ENCODE measurements at regions not wholly inside any gene's neighbourhood (a gene's known extent, or its start where the extent isn't known, plus 50 kb on each side); places are given as distances from the start of the nearest gene placed in this dataset.

DNA sequence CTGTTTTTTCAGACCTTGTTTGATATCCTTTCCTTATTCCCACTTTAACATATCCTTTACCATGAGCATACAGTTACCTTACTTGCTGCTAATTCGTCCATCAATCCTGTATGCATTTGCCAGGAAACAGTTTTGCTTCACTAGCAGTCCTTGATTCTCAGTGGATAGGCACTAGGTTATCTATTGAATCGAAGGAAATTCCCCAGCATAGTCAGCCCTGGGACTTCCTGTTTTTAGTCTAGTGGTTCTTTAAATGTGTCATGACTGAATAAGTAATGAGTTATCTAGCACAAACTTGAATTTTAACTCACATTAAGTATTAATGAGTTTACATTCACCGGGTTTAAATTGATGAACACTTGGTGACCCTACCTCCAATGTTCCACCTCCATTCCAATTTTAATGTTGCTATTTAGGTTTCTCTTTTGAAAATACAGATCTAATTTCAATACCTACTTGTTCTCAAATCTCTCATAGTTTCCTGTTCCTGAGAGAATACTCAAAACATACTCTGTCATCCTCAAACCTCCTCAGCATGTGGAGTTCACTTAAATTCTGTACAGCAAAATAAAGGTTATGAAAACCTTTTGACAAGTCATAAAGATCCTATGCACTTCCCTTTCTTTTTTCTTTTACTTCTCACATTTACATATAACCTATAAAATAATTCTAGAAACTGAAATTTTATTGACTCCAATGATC is 1375.1 kb upstream of the TENM4 start:
- no TSS peak for BruUV-seq (replicated peaks)
- no peak for TF ChIP-seq ZNF622 (IDR thresholded peaks at IDR 0.05)
- TF ChIP-seq, protein P1, sequence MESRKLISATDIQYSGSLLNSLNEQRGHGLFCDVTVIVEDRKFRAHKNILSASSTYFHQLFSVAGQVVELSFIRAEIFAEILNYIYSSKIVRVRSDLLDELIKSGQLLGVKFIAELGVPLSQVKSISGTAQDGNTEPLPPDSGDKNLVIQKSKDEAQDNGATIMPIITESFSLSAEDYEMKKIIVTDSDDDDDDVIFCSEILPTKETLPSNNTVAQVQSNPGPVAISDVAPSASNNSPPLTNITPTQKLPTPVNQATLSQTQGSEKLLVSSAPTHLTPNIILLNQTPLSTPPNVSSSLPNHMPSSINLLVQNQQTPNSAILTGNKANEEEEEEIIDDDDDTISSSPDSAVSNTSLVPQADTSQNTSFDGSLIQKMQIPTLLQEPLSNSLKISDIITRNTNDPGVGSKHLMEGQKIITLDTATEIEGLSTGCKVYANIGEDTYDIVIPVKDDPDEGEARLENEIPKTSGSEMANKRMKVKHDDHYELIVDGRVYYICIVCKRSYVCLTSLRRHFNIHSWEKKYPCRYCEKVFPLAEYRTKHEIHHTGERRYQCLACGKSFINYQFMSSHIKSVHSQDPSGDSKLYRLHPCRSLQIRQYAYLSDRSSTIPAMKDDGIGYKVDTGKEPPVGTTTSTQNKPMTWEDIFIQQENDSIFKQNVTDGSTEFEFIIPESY (IDR thresholded peaks at IDR 0.05): no peak
- TF ChIP-seq TCF12 (IDR thresholded peaks at IDR 0.05; ENCODE audit: low read depth, low read length): no peak
- TF ChIP-seq GATAD2B (conservative IDR thresholded peaks at IDR 0.05; ENCODE audit: low read depth): no peak
- no peak for TF ChIP-seq HDAC2 (IDR thresholded peaks at IDR 0.05)
- TF ChIP-seq, protein P2, sequence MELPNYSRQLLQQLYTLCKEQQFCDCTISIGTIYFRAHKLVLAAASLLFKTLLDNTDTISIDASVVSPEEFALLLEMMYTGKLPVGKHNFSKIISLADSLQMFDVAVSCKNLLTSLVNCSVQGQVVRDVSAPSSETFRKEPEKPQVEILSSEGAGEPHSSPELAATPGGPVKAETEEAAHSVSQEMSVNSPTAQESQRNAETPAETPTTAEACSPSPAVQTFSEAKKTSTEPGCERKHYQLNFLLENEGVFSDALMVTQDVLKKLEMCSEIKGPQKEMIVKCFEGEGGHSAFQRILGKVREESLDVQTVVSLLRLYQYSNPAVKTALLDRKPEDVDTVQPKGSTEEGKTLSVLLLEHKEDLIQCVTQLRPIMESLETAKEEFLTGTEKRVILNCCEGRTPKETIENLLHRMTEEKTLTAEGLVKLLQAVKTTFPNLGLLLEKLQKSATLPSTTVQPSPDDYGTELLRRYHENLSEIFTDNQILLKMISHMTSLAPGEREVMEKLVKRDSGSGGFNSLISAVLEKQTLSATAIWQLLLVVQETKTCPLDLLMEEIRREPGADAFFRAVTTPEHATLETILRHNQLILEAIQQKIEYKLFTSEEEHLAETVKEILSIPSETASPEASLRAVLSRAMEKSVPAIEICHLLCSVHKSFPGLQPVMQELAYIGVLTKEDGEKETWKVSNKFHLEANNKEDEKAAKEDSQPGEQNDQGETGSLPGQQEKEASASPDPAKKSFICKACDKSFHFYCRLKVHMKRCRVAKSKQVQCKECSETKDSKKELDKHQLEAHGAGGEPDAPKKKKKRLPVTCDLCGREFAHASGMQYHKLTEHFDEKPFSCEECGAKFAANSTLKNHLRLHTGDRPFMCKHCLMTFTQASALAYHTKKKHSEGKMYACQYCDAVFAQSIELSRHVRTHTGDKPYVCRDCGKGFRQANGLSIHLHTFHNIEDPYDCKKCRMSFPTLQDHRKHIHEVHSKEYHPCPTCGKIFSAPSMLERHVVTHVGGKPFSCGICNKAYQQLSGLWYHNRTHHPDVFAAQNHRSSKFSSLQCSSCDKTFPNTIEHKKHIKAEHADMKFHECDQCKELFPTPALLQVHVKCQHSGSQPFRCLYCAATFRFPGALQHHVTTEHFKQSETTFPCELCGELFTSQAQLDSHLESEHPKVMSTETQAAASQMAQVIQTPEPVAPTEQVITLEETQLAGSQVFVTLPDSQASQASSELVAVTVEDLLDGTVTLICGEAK (IDR thresholded peaks at IDR 0.05; ENCODE audit: borderline replicate concordance): no peak
- no peak for TF ChIP-seq NR2C2 (IDR thresholded peaks at IDR 0.05; ENCODE audit: borderline replicate concordance, control insufficient read depth, insufficient read length, low read depth)
- TF ChIP-seq, protein P3, sequence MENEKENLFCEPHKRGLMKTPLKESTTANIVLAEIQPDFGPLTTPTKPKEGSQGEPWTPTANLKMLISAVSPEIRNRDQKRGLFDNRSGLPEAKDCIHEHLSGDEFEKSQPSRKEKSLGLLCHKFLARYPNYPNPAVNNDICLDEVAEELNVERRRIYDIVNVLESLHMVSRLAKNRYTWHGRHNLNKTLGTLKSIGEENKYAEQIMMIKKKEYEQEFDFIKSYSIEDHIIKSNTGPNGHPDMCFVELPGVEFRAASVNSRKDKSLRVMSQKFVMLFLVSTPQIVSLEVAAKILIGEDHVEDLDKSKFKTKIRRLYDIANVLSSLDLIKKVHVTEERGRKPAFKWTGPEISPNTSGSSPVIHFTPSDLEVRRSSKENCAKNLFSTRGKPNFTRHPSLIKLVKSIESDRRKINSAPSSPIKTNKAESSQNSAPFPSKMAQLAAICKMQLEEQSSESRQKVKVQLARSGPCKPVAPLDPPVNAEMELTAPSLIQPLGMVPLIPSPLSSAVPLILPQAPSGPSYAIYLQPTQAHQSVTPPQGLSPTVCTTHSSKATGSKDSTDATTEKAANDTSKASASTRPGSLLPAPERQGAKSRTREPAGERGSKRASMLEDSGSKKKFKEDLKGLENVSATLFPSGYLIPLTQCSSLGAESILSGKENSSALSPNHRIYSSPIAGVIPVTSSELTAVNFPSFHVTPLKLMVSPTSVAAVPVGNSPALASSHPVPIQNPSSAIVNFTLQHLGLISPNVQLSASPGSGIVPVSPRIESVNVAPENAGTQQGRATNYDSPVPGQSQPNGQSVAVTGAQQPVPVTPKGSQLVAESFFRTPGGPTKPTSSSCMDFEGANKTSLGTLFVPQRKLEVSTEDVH (IDR thresholded peaks at IDR 0.05; ENCODE audit: low read depth, partially characterized antibody): no peak
- peak; percentile 8; the same call in 1 of the 2 replicates for TF ChIP-seq CREM (IDR thresholded peaks at IDR 0.05; ENCODE audit: low read depth)
- peak; percentile 57; the same call in 1 of the 2 replicates for TF ChIP-seq PAX5 (IDR thresholded peaks at IDR 0.05; ENCODE audit: borderline replicate concordance, low read depth, low read length)
- TF ChIP-seq EED (IDR thresholded peaks at IDR 0.05; ENCODE audit: low read depth): peak; percentile 66; the same call in 1 of the 2 replicates
- TF ChIP-seq EP300 (IDR thresholded peaks at IDR 0.05; ENCODE audit: borderline replicate concordance in 1 of 2, control insufficient read depth in 1 of 2, low read depth in 2 of 2, low read length in 2 of 2): peak; percentile 52 to 63; a peak in 3 of 4 replicates
- no peak for TF ChIP-seq NFXL1 (IDR thresholded peaks at IDR 0.05; ENCODE audit: borderline replicate concordance)
- TF ChIP-seq SP1 (IDR thresholded peaks at IDR 0.05; ENCODE audit: low read depth, low read length): no peak
- TF ChIP-seq BCL11A (IDR thresholded peaks at IDR 0.05; ENCODE audit: low read depth, low read length): no peak; the same call in 1 of the 2 replicates

More for the DNA sequence above, 1375.1 kb upstream of the TENM4 start:
- H3K9me3 ChIP-seq (replicated peaks; ENCODE audit: control insufficient read depth, insufficient read depth, low read length): no peaks in the 10 kb centered on the region
- ATAC-seq (peak; percentile 88), FAIRE-seq (peak; percentile 81), DNase-seq (ENCODE audit: low read depth, low spot score) (peak; percentile 69)
- H3K9ac ChIP-seq (ENCODE audit: control insufficient read depth, insufficient read depth, low read length): no peak overlapping the region; the same call in 1 of the 2 replicates
- WGBS (ENCODE audit: insufficient coverage, insufficient replicate concordance, low lambda C conversion rate, missing lambda C conversion rate): 0% methylated on average over 3 of the region's 3 CpGs
- peaks cover 17% of the 10 kb centered on the region for H3K4me1 ChIP-seq (ENCODE audit: control insufficient read depth, insufficient read depth, low read length)
- H3K4me2 ChIP-seq (ENCODE audit: control insufficient read depth, insufficient read depth): peak overlapping the region; percentile 77
- no peaks in the 10 kb centered on the region for H3K36me3 ChIP-seq (ENCODE audit: control insufficient read depth in 2 of 2, insufficient read depth in 2 of 2, low read length in 1 of 2)
- ChIA-PET RAD21 (ENCODE audit: unreplicated experiment) (interaction anchor here (2.0 kb wide), 1 partner anchor 21 kb away, joined by 9 read pairs; no protein-coding TSS in a partner anchor), POLR2A (interaction anchor here (3.7 kb wide), 1 partner anchor 22 kb away, joined by 17 read pairs; no protein-coding TSS in a partner anchor), SMC1A (ENCODE audit: uncharacterized antibody, unreplicated experiment) (interaction anchor here (1.0 to 2.8 kb wide), 8 partner anchors 16 to 89 kb away, joined by 3 to 27 read pairs (median 6); no protein-coding TSS in a partner anchor), CTCF (interaction anchor here (0.7 to 1.2 kb wide), 2 partner anchors 26 to 87 kb away, joined by 4 to 5 read pairs; no protein-coding TSS in a partner anchor)
- H3K79me2 ChIP-seq (ENCODE audit: control insufficient read depth, insufficient read depth, low read length): no peaks in the 10 kb centered on the region
- in situ Hi-C loops (cut with MboI): no loop called here
- H3K4me3 ChIP-seq: peak overlapping the region; percentile 28; the same call in 1 of the 2 replicates
- H3K27me3 ChIP-seq (replicated peaks in 1 of 2; ENCODE audit: control insufficient read depth in 2 of 2, insufficient read depth in 2 of 2, low read length in 1 of 2): no peaks in the 10 kb centered on the region
- intact Hi-C loops (cut with micrococcal nuclease; ENCODE audit: unreplicated experiment): loop anchor here (2.0 to 5.0 kb wide), 2 partner anchors 31 to 81 kb away; no protein-coding TSS in a partner anchor
- H2AFZ ChIP-seq (ENCODE audit: control insufficient read depth, low read depth, low read length): peak overlapping the region; percentile 85
- peak overlapping the region; percentile 79 for H3K27ac ChIP-seq (ENCODE audit: control insufficient read depth, insufficient read depth)
- H4K20me1 ChIP-seq (ENCODE audit: control insufficient read depth, insufficient read depth): no peaks in the 10 kb centered on the region
